ENCODE measurements at regions not wholly inside any gene's neighbourhood (a gene's known extent, or its start where the extent isn't known, plus 50 kb on each side); places are given as distances from the start of the nearest gene placed in this dataset.

GRCh38 chr3:11900824-11901223 lies 54.1 kb upstream of the TAMM41 start:
- no peak overlapping the region for H3K4me3 ChIP-seq
- TF ChIP-seq EP300 (IDR thresholded peaks at IDR 0.05): no peak
- no peak for TF ChIP-seq FOSB (CRISPR knock-in tag; IDR thresholded peaks at IDR 0.05)
- no peak for TF ChIP-seq REST (IDR thresholded peaks at IDR 0.05)
- no peak for TF ChIP-seq BCL3 (IDR thresholded peaks at IDR 0.05)
- TF ChIP-seq BHLHE40 (IDR thresholded peaks at IDR 0.05; ENCODE audit: low read depth, low read length): no peak
- no peak for TF ChIP-seq ATOH8 (CRISPR knock-in tag; IDR thresholded peaks at IDR 0.05; ENCODE audit: low read depth)
- no peak for TF ChIP-seq POLR2AphosphoS2 (conservative IDR thresholded peaks at IDR 0.05; ENCODE audit: low read length)
- TF ChIP-seq CHD2 (IDR thresholded peaks at IDR 0.05; ENCODE audit: low read length, partially characterized antibody): no peak
- no peak for TF ChIP-seq JUN (IDR thresholded peaks at IDR 0.05)
- TF ChIP-seq GATA3 (IDR thresholded peaks at IDR 0.05; ENCODE audit: borderline replicate concordance): no peak
- no peak for TF ChIP-seq TP53 (CRISPR knock-in tag; IDR thresholded peaks at IDR 0.05)
- no peak for TF ChIP-seq MAX (IDR thresholded peaks at IDR 0.05)
- TF ChIP-seq CTCF (IDR thresholded peaks at IDR 0.05): no peak
- peaks cover 12% of the 10 kb centered on the region; the same call in 2 of the 3 replicates for H3K9me3 ChIP-seq
- ATAC-seq (no peak), DNase-seq (ENCODE audit: low read depth in 1 of 2, low spot score in 1 of 2) (no peak), FAIRE-seq (no peak)
- WGBS (ENCODE audit: missing lambda C conversion rate): 40% methylated on average over 6 of the region's 10 CpGs
- POLR2A ChIA-PET: no interaction called here
- no peak overlapping the region for H3K27ac ChIP-seq
- CTCF ChIA-PET: interaction anchor here (0.5 kb wide), 1 partner anchor 33 kb away, joined by 3 read pairs; no protein-coding TSS in a partner anchor
- no peaks in the 10 kb centered on the region for H3K4me1 ChIP-seq
- no peak overlapping the region for H3K4me2 ChIP-seq

- no peak for FAIRE-seq
- Histone ChIP-seq H3K4me1 (no peaks in the 10 kb centered on the region), H3K27ac (no peak overlapping the region), H3K4me3 (no peak overlapping the region), H3K9me3 (peaks cover 12% of the 10 kb centered on the region; the same call in 2 of the 3 replicates), H3K4me2 (no peak overlapping the region)
- WGBS (ENCODE audit: missing lambda C conversion rate): 13% methylated on average over 5 of the region's 7 CpGs
- ATAC-seq: no peak
- ChIA-PET CTCF (no interaction called here), POLR2A (no interaction called here)
- DNase-seq (ENCODE audit: low read depth in 1 of 2, low spot score in 1 of 2): no peak
- no peak for TF ChIP-seq EHMT2 (IDR thresholded peaks at IDR 0.05; ENCODE audit: low read depth)
- no peak for TF ChIP-seq PHF8 (IDR thresholded peaks at IDR 0.05; ENCODE audit: borderline replicate concordance, low read depth)
- no peak for TF ChIP-seq FOXS1 (CRISPR knock-in tag; IDR thresholded peaks at IDR 0.05)
- no peak for TF ChIP-seq CHD2 (IDR thresholded peaks at IDR 0.05; ENCODE audit: low read length, partially characterized antibody)
- TF ChIP-seq FOSL2 (IDR thresholded peaks at IDR 0.05): no peak
- TF ChIP-seq FOSL2 (CRISPR knock-in tag; IDR thresholded peaks at IDR 0.05): no peak
- TF ChIP-seq PBX3 (IDR thresholded peaks at IDR 0.05): no peak
- no peak for TF ChIP-seq TP53 (CRISPR knock-in tag; IDR thresholded peaks at IDR 0.05)
- no peak for TF ChIP-seq POLR2A (IDR thresholded peaks at IDR 0.05; ENCODE audit: low read length)
- no peak for TF ChIP-seq EHF (CRISPR knock-in tag; IDR thresholded peaks at IDR 0.05)
- TF ChIP-seq FOSB (CRISPR knock-in tag; IDR thresholded peaks at IDR 0.05): no peak
- TF ChIP-seq HES2 (IDR thresholded peaks at IDR 0.05): no peak
- no peak for TF ChIP-seq SREBF2 (IDR thresholded peaks at IDR 0.05)
- TF ChIP-seq RFX5 (IDR thresholded peaks at IDR 0.05): no peak
- TF ChIP-seq ESRRA (IDR thresholded peaks at IDR 0.05; ENCODE audit: borderline replicate concordance, low read length): no peak
These were observed 54.7 kb upstream of the TAMM41 start for GRCh38 chr3:11901286-11901875.
